ENCODE measurements at regions not wholly inside any gene's neighbourhood (a gene's known extent, or its start where the extent isn't known, plus 50 kb on each side); places are given as distances from the start of the nearest gene placed in this dataset.

DNA sequence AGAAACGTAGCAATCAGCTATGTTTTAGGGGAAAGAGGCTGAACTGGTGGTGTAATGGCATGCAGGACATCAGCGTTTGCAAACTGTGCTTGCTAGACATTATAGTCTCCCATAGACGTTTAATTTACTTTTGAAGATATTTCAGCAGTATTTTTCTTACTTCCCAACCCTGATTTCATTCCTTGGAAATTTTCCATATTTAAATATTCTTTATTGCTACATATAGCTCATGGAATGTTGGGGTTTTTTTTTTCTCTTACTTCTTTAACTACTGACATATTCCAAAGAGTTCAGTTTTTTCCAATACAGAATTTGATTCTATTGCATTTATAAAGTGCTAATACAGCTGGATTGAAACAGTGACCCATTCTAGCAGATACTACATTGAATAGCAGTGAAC, 694.4 kb upstream of the CITED2 start:
- TF ChIP-seq MAX (IDR thresholded peaks at IDR 0.05; ENCODE audit: low read depth, low read length) = no peak
- no peak for TF ChIP-seq CTCF (IDR thresholded peaks at IDR 0.05; ENCODE audit: low read depth, low read length)
